GM19238 (cell line): ENCODE measurements at regions not wholly inside any gene's neighbourhood (a gene's known extent, or its start where the extent isn't known, plus 50 kb on each side); places are given as distances from the start of the nearest gene placed in this dataset.

Experiments used
- DNase-seq: peaks from one replicate; pipeline ENCODE4 v3.0.0; 2011; ENCODE audit warnings: low spot score; ENCODE audit not compliant: insufficient read length

- no peak for DNase-seq
Observed at GRCh38 chr18:68467329-68467728, 247.6 kb downstream of the TMX3 start.

DNA sequence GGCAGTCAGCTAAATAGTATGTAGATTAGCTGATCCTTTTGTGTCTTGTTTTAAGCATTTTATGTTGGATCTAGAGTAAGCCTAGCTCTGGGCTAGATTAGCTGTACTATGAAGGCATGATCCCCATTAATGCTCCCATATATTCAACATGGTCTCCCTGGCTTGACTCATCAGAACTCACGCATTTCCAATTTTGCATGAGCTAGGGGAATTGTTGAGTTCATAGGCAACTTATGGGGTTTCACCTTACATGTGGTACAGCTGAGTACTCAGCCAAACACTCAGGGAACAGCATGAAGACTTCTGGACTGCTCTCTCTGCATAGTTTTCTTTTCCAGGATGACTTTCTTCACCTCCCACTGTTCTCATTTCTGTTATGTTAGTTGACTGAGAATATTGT is 248.2 kb downstream of the TMX3 start:
- DNase-seq: no peak

- no peak for DNase-seq
Observed at GRCh38 chr18:68462766-68463165, 252.1 kb downstream of the TMX3 start.

DNA sequence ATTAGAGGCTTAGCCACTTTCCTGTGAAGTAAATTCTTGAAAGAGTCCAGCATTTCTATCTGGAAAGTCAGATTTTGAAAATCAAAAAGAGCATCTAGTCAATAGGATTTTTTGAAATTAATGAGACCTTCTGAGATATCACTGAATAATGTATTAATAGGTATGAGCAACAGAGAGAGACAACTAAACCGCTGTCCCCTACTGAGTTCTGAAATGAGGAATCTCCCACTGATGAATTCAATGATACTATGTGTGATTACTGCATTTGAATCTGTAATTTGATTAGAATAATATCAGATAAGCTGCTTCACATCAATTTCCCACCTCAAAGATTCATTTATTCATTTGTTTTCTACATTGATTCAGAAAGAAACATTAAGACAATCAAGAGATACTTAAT is 252.8 kb downstream of the TMX3 start:
- no peak for DNase-seq

GRCh38 chr18:68461481-68462018 is 253.4 kb downstream of the TMX3 start:
- no peak for DNase-seq

DNA sequence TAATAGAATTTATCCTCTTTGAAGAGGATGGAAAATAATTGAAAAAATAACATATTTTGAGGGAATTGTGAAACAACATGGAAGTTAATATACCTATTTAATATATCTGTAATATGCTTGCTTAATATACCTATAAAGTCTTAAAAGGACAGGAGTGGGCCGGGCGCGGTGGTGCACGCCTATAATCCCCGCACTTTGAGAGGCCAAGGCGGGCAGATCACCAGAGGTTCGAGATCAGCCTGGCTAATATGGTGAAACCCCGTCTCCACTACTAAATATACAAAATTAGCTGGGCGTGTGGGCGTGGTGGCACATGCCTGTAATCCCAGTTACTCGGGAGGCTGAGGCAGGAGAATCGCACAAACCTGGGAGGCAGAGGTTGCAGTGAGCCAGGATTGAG is 254.9 kb downstream of the TMX3 start:
- no peak for DNase-seq

GRCh38 chr18:68456985-68457384 is 257.9 kb downstream of the TMX3 start:
- no peak for DNase-seq

- no peak for DNase-seq
Observed at GRCh38 chr18:68455229-68455603, 259.7 kb downstream of the TMX3 start.

DNA sequence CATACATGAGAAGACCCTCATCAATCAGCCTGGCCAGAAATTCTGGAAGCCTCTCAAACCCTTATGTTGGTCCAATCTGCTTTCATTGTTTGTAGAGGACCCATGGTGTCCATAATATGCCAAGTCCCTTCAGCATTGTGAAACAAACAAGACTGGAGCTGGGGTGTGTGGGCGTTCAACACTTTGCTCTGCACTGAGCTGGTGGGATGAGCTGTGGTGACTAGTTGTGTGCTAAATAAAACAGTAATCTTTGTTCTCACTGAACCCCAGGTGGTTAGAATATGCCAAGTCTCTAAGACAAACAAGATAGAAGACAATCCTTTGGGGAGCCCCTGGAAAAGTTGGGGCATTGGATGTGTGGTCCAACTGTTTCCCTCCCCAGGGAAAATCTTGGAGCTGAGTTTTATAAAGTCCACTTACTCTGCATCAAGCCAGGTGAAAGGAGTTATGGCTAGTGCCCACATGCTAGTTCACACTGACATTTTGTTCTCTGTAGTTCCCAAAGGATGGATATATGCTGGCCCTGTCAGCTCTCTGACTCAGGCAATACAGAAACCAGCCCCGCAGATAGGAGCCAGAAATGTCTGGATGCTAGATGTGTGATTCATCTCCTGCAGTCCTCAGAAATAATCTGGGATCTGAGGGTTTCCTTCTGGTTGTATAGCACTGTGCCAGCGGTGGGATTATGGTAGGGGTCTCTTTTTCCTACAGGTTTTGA is 260.2 kb downstream of the TMX3 start:
- DNase-seq: no peak

DNA sequence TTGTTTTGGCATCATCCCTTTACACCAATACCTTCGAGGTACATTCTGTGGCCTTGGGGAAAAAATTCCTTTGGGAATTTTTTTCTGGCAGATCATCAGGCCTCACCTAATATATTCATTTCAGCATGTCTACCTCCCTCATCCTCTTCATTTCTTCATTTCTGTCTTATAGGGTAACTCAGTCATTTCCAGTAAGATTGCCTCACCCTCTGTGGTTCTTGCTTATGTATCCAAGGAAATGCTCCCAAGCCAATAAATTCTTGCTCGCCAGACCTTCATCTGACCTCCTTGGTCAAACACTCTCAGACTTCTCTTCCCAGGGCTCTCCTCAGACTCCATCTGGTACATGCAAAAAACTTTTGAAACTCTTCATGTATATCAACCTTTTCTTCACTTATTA is 265.6 kb downstream of the TMX3 start:
- DNase-seq: no peak

DNA sequence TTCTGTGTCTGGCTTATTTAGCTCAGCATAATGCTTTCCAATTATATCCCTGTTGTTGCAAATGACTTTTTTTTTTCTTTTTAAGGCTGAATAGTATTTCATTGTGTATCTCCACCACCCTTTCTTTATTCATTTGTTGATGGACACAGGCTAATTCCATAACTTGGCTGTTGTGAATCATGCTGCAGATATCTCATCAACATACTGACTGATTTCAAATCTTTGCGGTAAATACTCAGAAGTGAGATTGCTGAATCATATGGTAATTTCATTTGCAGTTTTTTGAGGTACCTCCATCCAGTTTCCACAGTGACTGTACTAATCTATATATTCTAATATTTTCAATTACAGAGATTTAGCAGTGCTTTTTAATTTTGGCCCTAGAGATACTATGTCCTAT is 266.2 kb downstream of the TMX3 start:
- DNase-seq: no peak

DNA sequence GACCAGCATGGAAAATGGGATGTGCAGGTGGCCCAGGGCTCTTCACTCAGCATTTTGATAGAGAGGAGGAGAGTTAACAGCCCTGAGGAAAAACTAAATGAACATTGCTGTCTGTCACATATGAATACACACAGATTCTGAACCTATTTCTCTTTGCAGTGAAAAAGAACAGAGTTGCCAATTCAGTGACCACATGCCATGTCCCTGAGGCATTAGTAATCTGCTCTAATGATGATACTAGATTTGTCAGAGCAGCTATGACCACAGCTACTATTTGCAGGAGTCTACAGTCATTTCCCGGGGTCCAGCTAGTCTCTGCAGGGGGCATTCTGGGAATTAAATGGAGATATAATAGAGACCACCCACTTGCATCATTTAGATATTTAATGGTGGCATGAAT is 267.6 kb downstream of the TMX3 start:
- no peak for DNase-seq

GRCh38 chr18:68445668-68446426 is 269.1 kb downstream of the TMX3 start:
- DNase-seq: no peak

DNA sequence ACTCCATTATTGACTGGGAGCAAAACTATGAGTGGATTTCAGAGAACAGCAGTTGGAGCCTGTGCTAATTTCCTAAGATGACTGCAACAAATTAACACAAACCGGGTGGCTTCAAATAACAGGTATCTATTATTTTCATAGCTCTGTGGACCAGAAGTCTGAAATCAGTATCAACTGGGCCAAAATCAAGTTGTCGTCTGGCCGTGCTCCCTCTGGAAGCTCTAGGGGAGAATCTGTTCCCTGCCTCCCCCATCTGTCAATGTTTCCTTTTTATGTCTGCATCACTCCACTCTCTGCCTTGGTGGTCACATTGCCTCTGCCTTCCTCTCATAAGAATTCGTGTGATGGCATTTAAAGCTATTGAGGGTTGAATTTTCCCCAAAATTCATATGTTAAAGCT is 269.8 kb downstream of the TMX3 start:
- no peak for DNase-seq

- DNase-seq: no peak
Observed at GRCh38 chr18:68441241-68441640, 273.7 kb downstream of the TMX3 start.

GRCh38 chr18:68440433-68440832 is 274.5 kb downstream of the TMX3 start:
- DNase-seq: no peak

GRCh38 chr18:68439642-68440041 is 275.3 kb downstream of the TMX3 start:
- DNase-seq: no peak

DNA sequence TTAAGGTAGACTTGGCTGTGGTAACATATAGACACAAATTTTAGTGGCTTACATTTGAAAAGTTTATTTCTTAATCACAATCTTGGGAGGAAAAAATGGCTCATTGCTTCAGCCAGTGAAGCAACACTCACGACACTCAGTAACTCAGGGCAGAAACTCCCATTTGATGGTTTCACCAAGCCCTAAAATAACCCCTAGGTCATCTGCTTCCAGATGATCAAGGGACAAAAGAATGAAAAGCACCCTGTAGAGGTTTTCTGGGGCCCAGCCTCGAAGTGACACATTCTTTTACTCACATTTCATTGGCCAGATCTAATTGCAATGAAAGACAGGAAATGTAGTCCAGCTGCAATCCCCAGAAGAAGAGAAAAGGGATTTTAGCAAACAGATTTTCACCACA is 275.9 kb downstream of the TMX3 start:
- no peak for DNase-seq

DNA sequence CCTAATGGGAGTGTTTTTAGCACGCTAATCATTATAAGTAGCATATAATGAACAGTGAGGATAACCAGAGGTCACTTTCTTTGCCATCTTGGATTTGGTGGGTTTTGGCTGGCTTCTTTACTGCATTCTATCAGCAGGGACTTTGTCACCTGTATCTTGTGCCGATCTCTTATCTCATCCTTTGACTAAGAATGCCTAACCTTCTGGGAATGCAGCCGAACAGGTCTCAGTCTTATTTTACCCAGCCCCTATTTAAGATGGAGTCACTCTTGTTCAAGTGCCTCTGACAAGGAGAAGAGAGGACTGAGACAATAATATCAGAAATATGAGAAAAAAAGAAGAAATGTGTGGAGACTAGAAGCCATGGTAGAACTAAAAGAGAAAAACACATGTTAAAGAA is 276.4 kb downstream of the TMX3 start:
- DNase-seq: no peak

- no peak for DNase-seq
Observed at GRCh38 chr18:68436485-68436884, 278.4 kb downstream of the TMX3 start.

DNA sequence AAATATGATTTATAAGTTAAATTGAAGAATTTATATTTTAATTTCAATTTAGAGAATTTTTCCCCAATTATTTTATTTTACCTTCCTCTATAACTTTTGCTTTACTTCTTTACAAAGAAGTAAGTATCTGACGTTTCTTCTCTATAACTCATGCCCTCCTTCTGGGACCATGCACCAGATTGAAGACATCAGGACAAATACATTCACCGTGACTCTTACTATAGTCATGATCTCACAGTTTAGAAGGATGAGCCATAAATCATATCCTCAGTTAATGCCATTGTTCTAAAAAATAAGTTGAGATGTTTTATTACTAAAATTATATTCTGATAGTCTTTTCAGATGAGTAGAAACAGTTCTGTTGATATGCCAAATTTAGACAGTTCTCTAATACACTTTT is 279.3 kb downstream of the TMX3 start:
- no peak for DNase-seq

DNA sequence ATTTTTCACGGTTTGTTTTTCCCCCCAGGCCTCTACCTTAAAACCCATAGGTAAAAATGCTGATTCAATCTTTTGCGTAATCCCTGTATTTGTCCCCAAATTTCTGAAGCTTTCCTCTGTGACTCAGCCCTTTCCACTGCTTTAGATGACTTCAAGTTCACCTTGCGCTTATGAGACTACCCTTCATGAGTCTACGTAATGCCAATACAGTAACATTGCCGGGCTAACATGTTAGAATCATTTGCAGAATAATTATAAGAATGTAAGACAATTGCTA is 283.0 kb downstream of the TMX3 start:
- DNase-seq: no peak
